H9 (cell line): ENCODE measurements at regions not wholly inside any gene's neighbourhood (a gene's known extent, or its start where the extent isn't known, plus 50 kb on each side); places are given as distances from the start of the nearest gene placed in this dataset.

Source experiments
- DNase-seq: peaks from one replicate; pipeline ENCODE4 v3.0.0-alpha.2; 2017
- H2AFZ ChIP-seq: one replicate; pipeline ENCODE4 v1.6.1; 2013; ENCODE audit warnings: mild to moderate bottlenecking, low read length, control low read depth, moderate library complexity
- H2AK5ac ChIP-seq: 2 replicates; pipeline ENCODE4 v1.6.1; 2013; ENCODE audit warnings: low read length, control low read depth, mixed read lengths; ENCODE audit not compliant: insufficient read length
- H2BK120ac ChIP-seq: one replicate; pipeline ENCODE4 v1.6.1; 2013; ENCODE audit warnings: low read depth, mild to moderate bottlenecking, low read length, control low read depth, inconsistent platforms; ENCODE audit not compliant: poor library complexity, severe bottlenecking
- H2BK12ac ChIP-seq: 2 replicates; pipeline ENCODE4 v1.6.1; 2013; ENCODE audit warnings: low read length, control low read depth, mixed read lengths, low read depth; ENCODE audit not compliant: insufficient read length
- H2BK15ac ChIP-seq: 2 replicates; pipeline ENCODE4 v1.6.1; 2013; ENCODE audit warnings: low read depth, low read length, control low read depth
- H2BK20ac ChIP-seq: one replicate; pipeline ENCODE4 v1.6.1; 2013; ENCODE audit warnings: low read depth, mild to moderate bottlenecking, low read length, control low read depth, inconsistent platforms; ENCODE audit not compliant: poor library complexity, severe bottlenecking
- H2BK5ac ChIP-seq: 2 replicates; pipeline ENCODE4 v1.6.1; 2013; ENCODE audit warnings: low read length, control low read depth, mixed read lengths; ENCODE audit not compliant: insufficient read length
- H3K14ac ChIP-seq: 2 replicates; pipeline ENCODE4 v1.6.1; 2013; ENCODE audit warnings: low read length, control low read depth; ENCODE audit not compliant: insufficient read depth
- H3K18ac ChIP-seq: 2 replicates; pipeline ENCODE4 v1.6.1; 2013; ENCODE audit warnings: low read depth, mild to moderate bottlenecking, mixed read lengths, low read length, control low read depth; ENCODE audit not compliant: insufficient read length
- H3K23ac ChIP-seq: 2 replicates; pipeline ENCODE4 v1.6.1; 2013; ENCODE audit warnings: low read length, control low read depth, mixed read lengths, low read depth; ENCODE audit not compliant: insufficient read length
- H3K23me2 ChIP-seq: 2 replicates; pipeline ENCODE4 v1.6.1; 2013; ENCODE audit warnings: low read depth, mild to moderate bottlenecking, mixed read lengths, low read length, control low read depth; ENCODE audit not compliant: insufficient read length, poor library complexity, severe bottlenecking
- H3K27ac ChIP-seq: 2 replicates; pipeline ENCODE4 v1.5.1; 2013; ENCODE audit warnings: low read length, control low read depth, mixed read lengths, low read depth; ENCODE audit not compliant: insufficient read length
- H3K27me3 ChIP-seq: 2 replicates; pipeline ENCODE4 v1.6.1; 2013; ENCODE audit warnings: low read length, control low read depth, inconsistent platforms; ENCODE audit not compliant: insufficient read depth
- H3K4ac ChIP-seq: 2 replicates; pipeline ENCODE4 v1.6.1; 2013; ENCODE audit warnings: low read depth, mild to moderate bottlenecking, control low read depth, inconsistent platforms, low read length, moderate library complexity
- H3K4me1 ChIP-seq: 2 replicates; pipeline ENCODE4 v1.6.1; 2013; ENCODE audit warnings: low read length, control low read depth, inconsistent platforms; ENCODE audit not compliant: insufficient read depth
- H3K4me2 ChIP-seq: 2 replicates; pipeline ENCODE4 v1.6.1; 2013; ENCODE audit warnings: low read length, control low read depth, mixed read lengths; ENCODE audit not compliant: insufficient read length, insufficient read depth
- H3K56ac ChIP-seq: 2 replicates; pipeline ENCODE4 v1.6.1; 2013; ENCODE audit warnings: low read depth, mild to moderate bottlenecking, mixed read lengths, low read length, control low read depth; ENCODE audit not compliant: insufficient read length
- H3K79me1 ChIP-seq: 2 replicates; pipeline ENCODE4 v1.6.1; 2013; ENCODE audit warnings: low read depth, mild to moderate bottlenecking, moderate library complexity, low read length, control low read depth, inconsistent platforms; ENCODE audit not compliant: insufficient read depth, poor library complexity, severe bottlenecking
- H3K79me2 ChIP-seq: 2 replicates; pipeline ENCODE4 v1.6.1; 2013; ENCODE audit warnings: low read length, control low read depth, inconsistent platforms; ENCODE audit not compliant: insufficient read depth
- H3K9ac ChIP-seq: 2 replicates; pipeline ENCODE4 v1.6.1; 2013; ENCODE audit warnings: low read length, control low read depth, mixed read lengths; ENCODE audit not compliant: insufficient read length; ENCODE audit errors: extremely low read depth
- H3K9me3 ChIP-seq: one replicate; pipeline ENCODE4 v1.6.1; 2013; ENCODE audit warnings: low read depth, low read length, inconsistent platforms; ENCODE audit not compliant: control insufficient read depth
- H3T11ph ChIP-seq: one replicate; pipeline ENCODE4 v1.6.1; 2013; ENCODE audit warnings: mild to moderate bottlenecking, low read length, control low read depth, inconsistent platforms
- H4K20me1 ChIP-seq: one replicate; pipeline ENCODE4 v1.6.1; 2013; ENCODE audit not compliant: control insufficient read depth, insufficient read length, insufficient read depth
- H4K5ac ChIP-seq: 2 replicates; pipeline ENCODE4 v1.6.1; 2013; ENCODE audit warnings: low read depth, mild to moderate bottlenecking, mixed read lengths, low read length, control low read depth; ENCODE audit not compliant: insufficient read length
- H4K8ac ChIP-seq: replicated peaks from 2 replicates; pipeline ENCODE4 v1.6.1; 2013; ENCODE audit warnings: low read length, control low read depth, mixed read lengths, low read depth; ENCODE audit not compliant: insufficient read length
- H4K91ac ChIP-seq: 2 replicates; pipeline ENCODE4 v1.6.1; 2013; ENCODE audit warnings: low read depth, mild to moderate bottlenecking, moderate library complexity, mixed read lengths, low read length, control low read depth; ENCODE audit not compliant: insufficient read length
- H3K27ac Mint-ChIP-seq, 3 experiments: 2 replicates in 2 of 3; 3 replicates in 1 of 3; pipeline ENCODE4 v1.8.0; 2020 to 2021; ENCODE audit warnings: mixed read lengths in 3 of 3, mild to moderate bottlenecking in 1 of 3, moderate library complexity in 1 of 3
- H3K27me3 Mint-ChIP-seq: 2 replicates; pipeline ENCODE4 v1.8.0; 2021; ENCODE audit warnings: low read depth, mild to moderate bottlenecking, moderate library complexity, mixed read lengths
- H3K36me3 Mint-ChIP-seq, 3 experiments: 2 replicates in 2 of 3; 3 replicates in 1 of 3; pipeline ENCODE4 v1.8.0; 2020 to 2021; ENCODE audit warnings: low read depth in 3 of 3, mixed read lengths in 3 of 3; ENCODE audit not compliant: insufficient read depth in 1 of 3
- H3K4me1 Mint-ChIP-seq, 2 experiments: 2 replicates each; pipeline ENCODE4 v1.8.0; 2020; ENCODE audit warnings: mixed read lengths in 2 of 2
- H3K4me3 Mint-ChIP-seq, 2 experiments: 2 replicates in 1 of 2; 3 replicates in 1 of 2; pipeline ENCODE4 v1.8.0; 2020 to 2021; ENCODE audit warnings: mild to moderate bottlenecking in 2 of 2, mixed read lengths in 2 of 2, moderate library complexity in 1 of 2
- H3K9me3 Mint-ChIP-seq, 2 experiments: 2 replicates in 1 of 2; 3 replicates in 1 of 2; pipeline ENCODE4 v1.8.0; 2020; ENCODE audit warnings: mild to moderate bottlenecking in 2 of 2, mixed read lengths in 2 of 2, moderate library complexity in 1 of 2
- TF ChIP-seq, protein P1 (sequence below): fragments of 200-600 bp; sonication (generic); conservative IDR thresholded peaks from 3 replicates; pipeline ENCODE4 v1.8.0; 2021; ENCODE audit warnings: antibody characterized with exemption, mild to moderate bottlenecking

DNA sequence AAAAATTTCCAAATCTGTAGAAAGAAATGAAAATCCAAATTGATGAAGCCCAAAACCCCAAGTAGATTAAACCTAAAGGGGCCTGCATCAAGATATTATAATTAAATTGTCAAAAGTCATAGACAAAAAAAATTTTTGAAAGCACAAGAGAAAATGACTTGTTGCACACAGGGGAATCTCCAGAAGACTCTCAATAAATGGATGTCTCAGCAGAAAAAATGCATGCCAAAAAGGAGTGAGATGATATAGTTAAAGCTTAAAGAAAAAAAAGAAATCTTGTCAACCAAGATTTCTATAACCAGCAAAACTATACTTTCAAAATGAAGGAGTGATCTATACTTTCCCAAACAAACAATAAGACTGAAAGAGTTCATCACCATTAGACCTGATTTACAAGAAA, 393.2 kb upstream of the SPAG17 start:
- Histone ChIP-seq H3K23me2 (no peaks in the 10 kb centered on the region), H4K20me1 (no peaks in the 10 kb centered on the region), H3K4ac (no peak overlapping the region), H2AK5ac (no peak overlapping the region), H2BK20ac (no peak overlapping the region), H3K23ac (no peak overlapping the region), H3K9ac (no peak overlapping the region), H3K27me3 (no peaks in the 10 kb centered on the region), H3T11ph (no peak overlapping the region), H4K91ac (no peak overlapping the region), H4K5ac (no peak overlapping the region), H3K9me3 (no peaks in the 10 kb centered on the region), H3K14ac (no peak overlapping the region), H2BK15ac (no peak overlapping the region), H3K4me2 (no peak overlapping the region), H3K18ac (no peak overlapping the region), H2BK12ac (no peak overlapping the region), H3K27ac (no peak overlapping the region), H3K79me2 (no peaks in the 10 kb centered on the region), H3K4me1 (no peaks in the 10 kb centered on the region), H3K79me1 (no peaks in the 10 kb centered on the region), H3K56ac (no peak overlapping the region), H2BK120ac (no peak overlapping the region), H4K8ac (no peak overlapping the region), H2AFZ (no peak overlapping the region), H2BK5ac (no peak overlapping the region)
- Mint-ChIP-seq H3K4me3 (no peak overlapping the region), H3K27ac (no peak overlapping the region), H3K4me1 (peaks cover 3 to 4% of the 10 kb centered on the region in 2 experiments; a peak in 3 of 4 replicates), H3K9me3 (peaks cover 22 to 26% of the 10 kb centered on the region in 2 experiments), H3K27me3 (no peaks in the 10 kb centered on the region), H3K36me3 (peaks cover 14 to 25% (median 17%) of the 10 kb centered on the region in 3 experiments)
- TF ChIP-seq, protein P1, sequence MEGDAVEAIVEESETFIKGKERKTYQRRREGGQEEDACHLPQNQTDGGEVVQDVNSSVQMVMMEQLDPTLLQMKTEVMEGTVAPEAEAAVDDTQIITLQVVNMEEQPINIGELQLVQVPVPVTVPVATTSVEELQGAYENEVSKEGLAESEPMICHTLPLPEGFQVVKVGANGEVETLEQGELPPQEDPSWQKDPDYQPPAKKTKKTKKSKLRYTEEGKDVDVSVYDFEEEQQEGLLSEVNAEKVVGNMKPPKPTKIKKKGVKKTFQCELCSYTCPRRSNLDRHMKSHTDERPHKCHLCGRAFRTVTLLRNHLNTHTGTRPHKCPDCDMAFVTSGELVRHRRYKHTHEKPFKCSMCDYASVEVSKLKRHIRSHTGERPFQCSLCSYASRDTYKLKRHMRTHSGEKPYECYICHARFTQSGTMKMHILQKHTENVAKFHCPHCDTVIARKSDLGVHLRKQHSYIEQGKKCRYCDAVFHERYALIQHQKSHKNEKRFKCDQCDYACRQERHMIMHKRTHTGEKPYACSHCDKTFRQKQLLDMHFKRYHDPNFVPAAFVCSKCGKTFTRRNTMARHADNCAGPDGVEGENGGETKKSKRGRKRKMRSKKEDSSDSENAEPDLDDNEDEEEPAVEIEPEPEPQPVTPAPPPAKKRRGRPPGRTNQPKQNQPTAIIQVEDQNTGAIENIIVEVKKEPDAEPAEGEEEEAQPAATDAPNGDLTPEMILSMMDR, result no peak
- no peak for DNase-seq
